HG02840 (cell line): ENCODE measurements at regions not wholly inside any gene's neighbourhood (a gene's known extent, or its start where the extent isn't known, plus 50 kb on each side); places are given as distances from the start of the nearest gene placed in this dataset.
"Not testable (repeated sequence)": the region's sequence is repeated elsewhere in the genome, so short reads cannot be mapped to it uniquely, and the experiment has no call there.

ENCODE experiments used
- ATAC-seq: cut with Tn5 transposase; IDR thresholded peaks from one replicate; pipeline ENCODE4 v1.9.1; 2021; ENCODE audit warnings: mild to moderate bottlenecking, moderate library complexity, moderate number of reproducible peaks; ENCODE audit not compliant: unreplicated experiment, low FRiP score

DNA sequence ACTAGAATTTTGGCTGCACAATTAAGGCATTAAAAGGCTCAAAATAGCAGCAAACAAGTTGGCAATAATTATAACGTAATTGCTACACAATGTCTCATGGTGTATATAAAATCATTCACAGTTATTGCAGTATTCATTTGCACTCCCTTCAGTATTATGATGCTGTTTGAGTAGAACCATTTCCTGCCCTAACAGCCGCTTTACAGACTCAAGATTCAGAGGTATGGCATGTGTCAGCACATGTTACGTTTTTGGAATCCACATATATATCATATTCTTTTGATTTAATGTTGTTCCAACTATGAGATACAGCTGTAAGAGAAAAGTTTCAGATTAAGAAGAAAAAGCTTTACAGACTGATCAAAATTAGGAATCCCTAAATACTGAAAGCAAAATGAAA is 56.3 kb upstream of the NCKAP5 start:
- no peak for ATAC-seq

GRCh38 chr2:133627741-133628140 is 59.5 kb upstream of the NCKAP5 start:
- ATAC-seq = no peak

GRCh38 chr2:133633309-133633708 is 65.0 kb upstream of the NCKAP5 start:
- ATAC-seq = no peak

DNA sequence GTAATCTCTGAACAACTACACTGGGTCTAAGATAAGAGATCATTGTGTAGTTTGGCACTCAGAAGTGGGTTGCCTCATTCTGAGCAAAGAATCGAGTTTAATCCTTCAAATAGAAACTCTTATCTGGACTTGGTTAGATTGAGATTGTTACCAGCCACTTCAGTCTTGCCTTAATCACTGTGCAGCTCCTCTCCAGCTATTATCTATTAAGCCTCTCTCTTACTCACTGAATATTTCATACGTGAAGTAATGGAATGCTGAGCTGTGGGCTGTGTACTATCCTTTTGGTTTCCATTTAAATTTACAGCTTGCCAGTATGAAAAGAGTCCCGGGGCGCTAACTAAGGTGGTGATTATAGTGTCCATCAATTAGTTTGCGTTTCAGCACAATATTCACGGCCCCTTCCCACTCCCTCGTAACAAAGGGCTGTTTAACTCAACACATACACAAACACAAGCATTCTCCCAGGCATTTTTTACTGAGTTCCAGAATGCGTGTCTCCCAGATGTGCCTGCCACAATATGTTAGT is 65.7 kb upstream of the NCKAP5 start:
- ATAC-seq = no peak

- no peak for ATAC-seq
Observed at GRCh38 chr2:133635131-133635530, 66.9 kb upstream of the NCKAP5 start.

- ATAC-seq = no peak
Observed at GRCh38 chr2:133636287-133636686, 68.0 kb upstream of the NCKAP5 start.

DNA sequence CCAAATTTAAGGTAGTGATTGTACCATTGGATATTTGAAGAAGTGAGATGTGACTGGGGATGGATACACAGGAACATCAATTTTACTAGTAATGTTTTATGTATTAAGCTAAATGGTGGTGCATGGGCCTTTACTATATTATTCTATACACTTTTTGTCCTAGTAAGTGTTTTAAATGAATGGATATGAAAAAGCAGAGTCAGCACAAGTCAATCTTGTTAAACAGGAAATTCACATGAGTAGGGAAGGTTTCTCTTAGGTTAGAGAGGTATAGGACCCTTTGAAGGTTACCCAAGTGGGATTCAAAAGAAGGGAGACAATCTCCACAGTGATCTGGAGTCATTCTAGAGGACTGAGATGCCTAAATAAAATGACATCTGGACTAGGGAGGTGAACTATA is 71.8 kb upstream of the NCKAP5 start:
- no peak for ATAC-seq

- no peak for ATAC-seq
Observed at GRCh38 chr2:133641497-133641896, 73.2 kb upstream of the NCKAP5 start.

DNA sequence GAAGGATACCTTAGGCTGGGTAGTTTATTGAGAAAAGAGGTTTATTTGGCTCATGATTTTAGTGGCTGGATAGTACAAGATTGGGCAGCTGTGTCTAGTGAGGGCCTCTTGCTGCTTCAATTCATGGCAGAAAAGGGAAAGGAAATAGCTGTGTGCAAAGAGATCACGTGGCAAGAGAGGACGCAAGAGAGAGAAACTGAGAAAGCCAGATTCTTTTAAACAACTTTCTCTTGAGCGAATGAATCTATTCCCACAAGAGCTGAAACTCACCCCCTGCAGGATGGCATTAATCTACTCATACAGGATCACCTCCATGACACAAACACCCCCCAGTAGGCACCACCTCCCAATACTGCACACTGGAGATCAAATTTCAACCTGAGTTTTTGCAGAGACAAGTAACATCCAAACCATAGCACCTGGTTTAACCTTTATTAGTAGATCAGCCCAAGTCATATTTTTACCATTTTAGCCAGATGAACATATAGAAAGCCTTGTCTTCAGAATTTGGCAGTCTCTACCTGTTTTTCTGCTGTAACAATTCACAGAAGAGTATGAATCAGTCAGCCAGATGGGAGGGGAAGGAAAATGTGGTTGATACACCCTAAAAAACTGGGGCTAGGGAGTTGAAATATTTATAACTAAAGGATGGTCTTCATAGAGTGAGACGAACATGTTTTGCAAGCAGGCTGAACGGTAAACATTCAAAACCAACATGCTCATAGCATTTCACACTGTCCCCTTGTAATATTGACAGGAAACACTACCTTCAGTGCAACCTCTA is 73.9 kb upstream of the NCKAP5 start:
- no peak for ATAC-seq

DNA sequence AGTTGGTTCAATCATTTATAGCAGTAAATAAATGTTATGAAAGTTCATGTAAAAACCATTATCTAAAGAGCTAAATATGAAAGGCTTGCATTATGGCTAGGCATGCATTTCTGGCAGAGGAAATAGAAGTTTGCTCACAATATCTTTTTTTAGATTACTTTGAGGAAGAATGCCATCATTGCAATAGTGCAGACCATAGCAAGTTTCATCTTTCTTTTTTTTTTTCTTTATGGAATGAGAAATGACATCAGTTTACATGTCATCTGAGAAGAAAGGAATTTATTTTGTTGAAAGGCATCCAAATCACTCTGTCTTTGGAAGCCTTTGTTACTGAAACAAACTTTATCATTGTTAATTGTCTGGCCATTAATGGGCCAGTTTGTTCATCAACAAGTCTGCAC is 74.5 kb upstream of the NCKAP5 start:
- no peak for ATAC-seq

DNA sequence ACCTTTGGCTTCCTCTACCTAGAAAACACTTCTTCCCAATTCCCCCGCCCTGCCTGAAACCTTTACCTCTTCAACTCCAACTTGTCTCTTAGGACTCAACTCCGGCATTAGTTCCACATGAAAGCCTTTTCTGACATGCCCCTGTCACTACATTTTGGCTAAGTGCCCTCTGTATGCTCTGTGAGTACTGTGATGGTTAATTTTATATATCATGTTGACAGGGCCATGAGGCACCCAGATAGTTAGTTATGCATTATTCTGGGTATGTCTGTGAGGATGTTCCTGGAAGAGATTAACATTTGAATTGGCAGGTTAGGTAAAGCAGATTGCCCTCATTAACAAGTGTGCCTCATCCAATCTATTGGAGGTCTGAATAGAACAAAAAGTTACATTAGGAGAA is 75.6 kb upstream of the NCKAP5 start:
- ATAC-seq = no peak

GRCh38 chr2:133644846-133645245 is 76.6 kb upstream of the NCKAP5 start:
- ATAC-seq = no peak

- ATAC-seq = not testable (repeated sequence)
Observed at GRCh38 chr2:133647386-133647785, 79.1 kb upstream of the NCKAP5 start.

DNA sequence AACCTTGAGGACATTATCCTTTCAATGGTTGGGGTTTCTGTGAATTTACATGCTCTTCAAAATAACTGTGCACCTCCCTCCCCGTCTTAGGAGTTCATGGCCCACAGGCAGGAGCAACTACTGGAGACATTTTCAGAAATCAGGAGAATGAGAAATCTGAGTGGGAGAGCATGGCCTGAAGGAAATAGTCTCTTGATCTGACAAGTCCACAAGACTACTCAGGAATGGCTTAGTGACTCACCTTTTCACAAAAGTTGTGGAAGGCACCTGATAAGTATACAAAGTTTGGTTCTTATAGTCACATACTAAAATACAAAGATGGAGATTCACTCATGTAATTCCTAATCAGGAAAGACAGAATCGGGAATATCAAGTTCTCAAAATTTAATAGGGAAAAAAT is 83.6 kb upstream of the NCKAP5 start:
- ATAC-seq = no peak

DNA sequence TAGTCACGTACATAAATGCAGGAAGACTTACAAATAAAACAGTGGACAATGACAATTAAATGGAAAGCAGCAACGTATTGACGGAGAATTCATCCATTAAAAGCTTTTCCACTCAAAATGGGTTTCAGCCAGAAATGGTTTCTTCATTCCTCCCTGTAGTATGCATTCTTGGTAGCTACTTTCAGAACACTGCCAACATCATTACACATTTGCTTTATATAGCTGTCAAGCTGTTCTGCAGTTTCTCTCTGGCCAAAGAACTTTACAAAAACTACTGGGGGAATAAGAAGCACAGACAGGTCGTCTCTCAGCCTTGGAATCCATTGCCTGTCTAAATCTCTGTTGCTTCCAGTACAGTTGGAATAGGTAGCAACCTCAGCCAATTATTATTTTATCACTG is 84.1 kb upstream of the NCKAP5 start:
- ATAC-seq = no peak

DNA sequence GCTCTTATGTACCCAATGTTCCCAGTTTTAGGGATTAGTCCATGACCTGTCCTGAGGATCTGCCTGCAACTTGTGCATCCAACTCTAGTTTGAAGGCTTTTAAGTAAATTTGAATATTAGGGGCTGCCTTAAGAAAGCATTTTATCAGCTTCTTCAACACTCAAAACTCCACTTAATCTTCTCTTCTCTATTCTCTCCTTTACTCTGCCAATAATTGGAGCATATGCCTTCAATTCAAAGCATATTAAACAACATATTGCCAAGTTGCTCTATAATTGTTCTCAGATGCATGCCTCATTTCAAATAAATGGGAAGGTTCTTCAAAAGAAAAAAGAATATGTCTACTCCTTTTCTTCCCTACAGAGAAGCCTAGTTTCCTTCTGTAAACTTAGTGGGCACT is 84.8 kb upstream of the NCKAP5 start:
- no peak for ATAC-seq

DNA sequence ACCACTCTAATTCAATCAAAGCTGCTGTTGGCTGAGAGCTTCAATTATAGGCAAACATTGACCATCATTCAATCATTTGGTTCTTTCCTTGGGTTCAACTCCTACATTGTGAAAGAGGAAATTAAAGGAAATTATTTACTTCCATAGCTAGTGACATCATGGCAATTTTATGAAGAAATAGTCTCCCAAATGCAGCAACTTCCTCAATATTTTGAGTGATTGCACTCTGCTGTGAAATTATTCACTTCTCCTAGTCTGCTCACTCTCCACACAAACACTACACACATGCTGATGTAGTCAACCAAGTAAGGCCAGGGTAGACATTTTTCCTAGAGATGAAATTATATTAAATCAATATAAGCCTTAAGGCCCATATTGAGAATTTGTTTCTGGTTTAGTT is 86.7 kb upstream of the NCKAP5 start:
- no peak for ATAC-seq

DNA sequence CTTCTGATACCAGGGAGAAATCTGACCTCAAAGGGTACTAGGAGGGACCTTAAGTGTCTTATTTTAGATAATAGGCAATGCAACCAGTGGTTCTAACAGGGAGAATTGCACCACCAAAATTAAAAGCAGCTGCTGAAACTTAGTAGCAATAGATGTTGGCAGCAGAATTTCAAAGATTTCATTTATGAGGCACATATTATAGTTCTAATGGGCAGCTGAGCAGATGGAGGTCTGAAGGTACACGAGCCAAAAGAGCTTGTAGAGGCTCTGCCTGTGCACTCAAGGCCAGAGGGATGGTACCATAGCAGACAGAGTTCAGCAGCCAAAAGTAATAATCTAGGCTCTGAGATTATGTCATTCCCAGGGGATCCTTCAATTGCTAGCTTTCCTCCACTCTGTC is 87.3 kb upstream of the NCKAP5 start:
- ATAC-seq = no peak

DNA sequence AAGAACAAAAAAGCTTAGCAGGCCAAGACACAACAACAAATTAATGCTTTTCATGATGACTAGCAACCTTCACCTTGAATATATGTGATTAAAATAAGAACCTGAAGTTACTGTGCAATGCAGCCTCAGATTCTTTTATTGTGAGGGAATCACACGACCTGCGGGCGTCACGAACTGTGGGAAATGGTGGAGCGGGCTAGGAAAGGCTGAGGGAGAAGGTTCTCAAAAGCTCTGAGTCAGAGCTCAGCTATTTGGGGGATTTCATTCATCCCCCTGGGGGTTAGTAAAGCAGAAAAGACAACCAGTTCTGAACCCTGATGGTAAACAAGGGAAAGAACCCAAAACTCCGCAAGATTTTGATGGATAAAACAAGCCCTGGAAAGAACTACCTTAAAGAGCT is 89.3 kb upstream of the NCKAP5 start:
- no peak for ATAC-seq

DNA sequence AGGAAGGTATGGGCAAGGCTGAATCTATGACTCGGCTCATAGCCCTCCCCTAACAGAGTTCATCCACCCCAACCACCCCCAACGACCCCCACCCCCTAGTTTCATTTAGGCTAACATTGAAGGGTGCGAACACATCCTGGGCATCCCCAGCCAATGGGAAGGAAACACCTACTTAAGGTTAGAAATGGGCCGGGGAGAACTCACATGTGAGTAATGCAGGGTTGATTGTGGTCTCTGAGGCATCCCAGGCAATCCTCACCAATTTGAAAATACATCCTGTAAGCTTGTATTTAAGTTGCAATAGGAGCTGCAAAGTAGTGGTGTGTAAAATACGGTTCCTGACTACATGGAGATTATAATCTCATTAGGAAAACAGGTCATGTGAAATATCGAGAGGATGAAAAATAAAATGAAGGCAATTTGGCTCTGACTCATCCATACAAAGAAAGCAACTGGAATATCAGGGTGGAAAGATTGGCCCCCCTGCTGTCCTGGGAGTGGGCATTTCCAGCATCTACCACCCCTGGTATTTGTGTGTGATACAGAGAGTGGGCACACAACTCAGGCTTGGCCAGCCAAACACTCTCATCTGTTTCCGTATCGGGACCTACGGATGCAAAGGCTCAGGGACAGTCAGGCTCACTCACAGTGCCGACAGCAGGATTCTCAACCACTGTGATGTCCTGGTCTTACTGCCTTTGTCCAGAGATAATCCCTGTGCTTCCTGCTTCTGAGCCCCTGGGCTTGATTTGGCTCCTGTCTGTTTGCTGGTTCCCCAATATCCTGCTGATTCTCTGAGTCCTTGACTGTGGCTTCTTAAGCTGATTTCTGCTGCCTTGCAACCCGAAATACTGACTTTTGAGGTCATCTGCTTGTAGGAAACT is 90.0 kb upstream of the NCKAP5 start:
- no peak for ATAC-seq

DNA sequence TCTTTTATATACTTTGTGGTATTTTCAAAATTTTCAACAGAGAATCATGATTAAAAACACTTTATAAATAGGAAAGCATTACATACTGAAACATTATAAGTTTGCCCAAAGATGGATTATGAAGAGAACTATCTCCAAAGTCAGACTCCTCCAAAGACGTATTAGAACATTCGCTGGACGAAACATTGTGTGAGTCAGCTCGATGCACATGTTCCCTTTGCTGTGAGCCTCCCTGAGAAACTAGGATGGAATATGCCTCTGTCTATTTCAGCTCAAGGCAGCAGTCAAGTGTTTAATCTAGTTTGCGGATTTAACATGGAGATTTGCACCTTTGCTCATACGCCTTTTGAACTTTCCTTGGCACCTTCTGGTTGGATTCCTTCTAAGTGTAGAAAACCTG is 92.2 kb upstream of the NCKAP5 start:
- no peak for ATAC-seq

- ATAC-seq = no peak
Observed at GRCh38 chr2:133661392-133661791, 93.1 kb upstream of the NCKAP5 start.
